Activated CD4-positive, alpha-beta T cell treated with anti-CD3 and anti-CD28 coated beads for 48 hours (primary cell): ENCODE measurements at regions not wholly inside any gene's neighbourhood (a gene's known extent, or its start where the extent isn't known, plus 50 kb on each side); places are given as distances from the start of the nearest gene placed in this dataset.

Experiments
- DNase-seq: peaks from one replicate; pipeline ENCODE4 v3.0.0-alpha.2; 2020

- no peak for DNase-seq
Measured at GRCh38 chr9:88033359-88033702, 59.0 kb upstream of the CDK20 start.

GRCh38 chr9:88028338-88028737 is 54.0 kb upstream of the CDK20 start:
- DNase-seq: no peak

- no peak for DNase-seq
Measured at GRCh38 chr9:88026118-88026479, 51.8 kb upstream of the CDK20 start.

GRCh38 chr9:88025411-88026117 is 51.2 kb upstream of the CDK20 start:
- DNase-seq: no peak

- no peak for DNase-seq
Measured at GRCh38 chr9:88024896-88025295, 50.6 kb upstream of the CDK20 start.
